CD14-positive monocyte (primary cell): ENCODE measurements at regions not wholly inside any gene's neighbourhood (a gene's known extent, or its start where the extent isn't known, plus 50 kb on each side); places are given as distances from the start of the nearest gene placed in this dataset.

ENCODE experiments used
- DNase-seq, 3 donors: peaks; one replicate each; pipeline ENCODE4 v3.0.0-alpha.2; 2011 to 2022
- H2AFZ ChIP-seq: 2 replicates; pipeline ENCODE4 v1.6.0; 2012; ENCODE audit warnings: mild to moderate bottlenecking, low read depth, low read length, inconsistent platforms; ENCODE audit not compliant: insufficient read depth, poor library complexity, severe bottlenecking
- H3K27ac ChIP-seq, 2 donors: 1 replicate in 1 of 2; 2 replicates in 1 of 2; pipeline ENCODE4 v1.5.1; 2012 to 2013; ENCODE audit warnings: low read length in 2 of 2, control low read depth in 1 of 2, inconsistent platforms in 1 of 2, low read depth in 1 of 2, mild to moderate bottlenecking in 1 of 2
- H3K27me3 ChIP-seq, 2 donors: one replicate each; pipeline versions ENCODE4 v1.6.0 to v1.6.1; 2011 to 2013; ENCODE audit warnings: low read length in 2 of 2; ENCODE audit not compliant: control insufficient read depth in 2 of 2, insufficient read depth in 2 of 2
- H3K36me3 ChIP-seq, 2 donors: replicated peaks in 1 of 2; 1 replicate in 1 of 2; 2 replicates in 1 of 2; pipeline versions ENCODE4 v1.5.1 to v1.6.1; 2012 to 2013; ENCODE audit warnings: low read length in 2 of 2, control low read depth in 1 of 2, inconsistent platforms in 1 of 2, mild to moderate bottlenecking in 1 of 2; ENCODE audit not compliant: insufficient read depth in 2 of 2, control insufficient read depth in 1 of 2
- H3K4me1 ChIP-seq, 2 donors: 1 replicate in 1 of 2; 2 replicates in 1 of 2; pipeline versions ENCODE4 v1.5.1 to v1.6.1; 2012 to 2013; ENCODE audit warnings: low read length in 2 of 2, control low read depth in 1 of 2, inconsistent platforms in 1 of 2, mild to moderate bottlenecking in 1 of 2, moderate library complexity in 1 of 2; ENCODE audit not compliant: insufficient read depth in 2 of 2, control insufficient read depth in 1 of 2
- H3K4me2 ChIP-seq: replicated peaks from 2 replicates; pipeline ENCODE3; 2012; ENCODE audit warnings: low read length, moderate library complexity, mild to moderate bottlenecking; ENCODE audit not compliant: poor library complexity, severe bottlenecking; ENCODE audit errors: extremely low read depth
- H3K4me3 ChIP-seq, 3 experiments: fragments of 200-600 bp in 1 of 3; sonication (generic) in 1 of 3; replicated peaks in 1 of 3; 1 replicate in 2 of 3; 2 replicates in 1 of 3; pipeline ENCODE4 v1.5.1; 2011 to 2013; ENCODE audit warnings: low read length in 3 of 3, mild to moderate bottlenecking in 3 of 3, control low read depth in 2 of 3, low read depth in 2 of 3, inconsistent platforms in 1 of 3, moderate library complexity in 1 of 3
- H3K79me2 ChIP-seq: 2 replicates; pipeline ENCODE4 v1.6.0; 2012; ENCODE audit warnings: mild to moderate bottlenecking, control low read depth, inconsistent platforms, low read length, moderate library complexity; ENCODE audit not compliant: insufficient read depth
- H3K9ac ChIP-seq: 2 replicates; pipeline ENCODE4 v1.6.0; 2017; ENCODE audit warnings: low read length, mild to moderate bottlenecking; ENCODE audit not compliant: insufficient read depth, poor library complexity, severe bottlenecking
- H3K9me3 ChIP-seq, 2 donors: replicated peaks in 1 of 2; 1 replicate in 1 of 2; 2 replicates in 1 of 2; pipeline versions ENCODE4 v1.5.1 to v1.6.1; 2012 to 2013; ENCODE audit warnings: low read length in 2 of 2, control low read depth in 1 of 2; ENCODE audit not compliant: control insufficient read depth in 1 of 2, insufficient read depth in 1 of 2
- H4K20me1 ChIP-seq: 2 replicates; pipeline ENCODE4 v1.6.0; 2012; ENCODE audit warnings: mild to moderate bottlenecking, low read length, control low read depth, moderate library complexity; ENCODE audit not compliant: insufficient read depth
- H3K27ac Mint-ChIP-seq, 7 donors: one replicate each; pipeline ENCODE4 v1.8.0; 2020; ENCODE audit warnings: mild to moderate bottlenecking in 7 of 7, mixed read lengths in 7 of 7, moderate library complexity in 6 of 7, inconsistent platforms in 2 of 7
- H3K27me3 Mint-ChIP-seq, 3 donors: one replicate each; pipeline ENCODE4 v1.8.0; 2021 to 2022; ENCODE audit warnings: low read depth in 3 of 3, mild to moderate bottlenecking in 3 of 3, mixed read lengths in 3 of 3, moderate library complexity in 3 of 3, inconsistent platforms in 1 of 3
- H3K36me3 Mint-ChIP-seq, 2 donors: one replicate each; pipeline ENCODE4 v1.8.0; 2020; ENCODE audit warnings: mixed read lengths in 2 of 2, inconsistent platforms in 1 of 2, mild to moderate bottlenecking in 1 of 2
- H3K4me1 Mint-ChIP-seq: one replicate; pipeline ENCODE4 v1.8.0; 2020; ENCODE audit warnings: mild to moderate bottlenecking, mixed read lengths
- H3K4me3 Mint-ChIP-seq, 2 donors: one replicate each; pipeline ENCODE4 v1.8.0; 2020; ENCODE audit warnings: mild to moderate bottlenecking in 2 of 2, mixed read lengths in 2 of 2, moderate library complexity in 1 of 2
- H3K9me3 Mint-ChIP-seq, 7 donors: one replicate each; pipeline ENCODE4 v1.8.0; 2020 to 2022; ENCODE audit warnings: mixed read lengths in 7 of 7, mild to moderate bottlenecking in 6 of 7, moderate library complexity in 6 of 7, inconsistent platforms in 2 of 7
- WGBS: methylation state at CpG from one replicate; pipeline ENCODE4 v1.1.5; 2013; ENCODE audit warnings: missing lambda C conversion rate; ENCODE audit not compliant: insufficient coverage; 5-methylcytosine and 5-hydroxymethylcytosine counted together
- intact Hi-C, 2 donors: fragments of 100-400 bp; cut with micrococcal nuclease; formaldehyde crosslinking; loops; one replicate each; pipeline versions ENCODE4 v1.15.0 to v1.15.1; 2023
- TF ChIP-seq, protein P1 (sequence below): fragments of 200-600 bp; IDR thresholded peaks from one replicate; pipeline ENCODE4 v1.8.0; 2022; ENCODE audit warnings: antibody characterized with exemption, mild to moderate bottlenecking

DNA sequence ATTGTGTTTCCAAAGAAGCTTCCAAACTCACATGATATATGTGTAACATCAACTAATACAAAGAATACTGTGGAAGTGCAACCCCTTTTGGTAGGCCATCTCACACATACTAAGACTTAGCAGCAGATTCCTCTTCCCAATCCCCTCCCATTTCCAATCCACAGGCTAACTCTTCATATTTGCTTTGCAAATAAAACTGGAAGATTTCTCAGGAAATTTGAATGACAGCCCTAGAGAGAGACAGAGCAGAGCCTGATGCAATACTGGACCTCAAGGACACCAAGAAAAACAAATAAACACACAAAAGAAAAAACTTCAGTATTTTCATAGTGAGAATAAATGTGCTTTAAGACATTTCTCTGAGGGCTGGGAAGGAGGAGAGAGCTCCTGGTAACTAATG lies 190.2 kb upstream of the BRINP3 start:
- Histone ChIP-seq H3K36me3 (no peaks in the 10 kb centered on the region), H3K9ac (no peak overlapping the region), H3K4me1 (no peaks in the 10 kb centered on the region), H3K4me2 (no peak overlapping the region), H3K79me2 (no peaks in the 10 kb centered on the region), H3K27ac (no peak overlapping the region), H2AFZ (no peak overlapping the region), H4K20me1 (no peaks in the 10 kb centered on the region), H3K27me3 (no peaks in the 10 kb centered on the region), H3K9me3 (peaks cover 5 to 17% of the 10 kb centered on the region in 2 donors), H3K4me3 (no peak overlapping the region)
- TF ChIP-seq, protein P1, sequence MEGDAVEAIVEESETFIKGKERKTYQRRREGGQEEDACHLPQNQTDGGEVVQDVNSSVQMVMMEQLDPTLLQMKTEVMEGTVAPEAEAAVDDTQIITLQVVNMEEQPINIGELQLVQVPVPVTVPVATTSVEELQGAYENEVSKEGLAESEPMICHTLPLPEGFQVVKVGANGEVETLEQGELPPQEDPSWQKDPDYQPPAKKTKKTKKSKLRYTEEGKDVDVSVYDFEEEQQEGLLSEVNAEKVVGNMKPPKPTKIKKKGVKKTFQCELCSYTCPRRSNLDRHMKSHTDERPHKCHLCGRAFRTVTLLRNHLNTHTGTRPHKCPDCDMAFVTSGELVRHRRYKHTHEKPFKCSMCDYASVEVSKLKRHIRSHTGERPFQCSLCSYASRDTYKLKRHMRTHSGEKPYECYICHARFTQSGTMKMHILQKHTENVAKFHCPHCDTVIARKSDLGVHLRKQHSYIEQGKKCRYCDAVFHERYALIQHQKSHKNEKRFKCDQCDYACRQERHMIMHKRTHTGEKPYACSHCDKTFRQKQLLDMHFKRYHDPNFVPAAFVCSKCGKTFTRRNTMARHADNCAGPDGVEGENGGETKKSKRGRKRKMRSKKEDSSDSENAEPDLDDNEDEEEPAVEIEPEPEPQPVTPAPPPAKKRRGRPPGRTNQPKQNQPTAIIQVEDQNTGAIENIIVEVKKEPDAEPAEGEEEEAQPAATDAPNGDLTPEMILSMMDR = no peak
- Mint-ChIP-seq H3K36me3 (no peaks in the 10 kb centered on the region), H3K27me3 (no peaks in the 10 kb centered on the region), H3K9me3 (peaks cover 0 to 16% (median 10%) of the 10 kb centered on the region in 7 donors), H3K4me1 (no peaks in the 10 kb centered on the region), H3K27ac (no peak overlapping the region), H3K4me3 (no peak overlapping the region)
- no peak for DNase-seq
- intact Hi-C loops = no loop called here

DNA sequence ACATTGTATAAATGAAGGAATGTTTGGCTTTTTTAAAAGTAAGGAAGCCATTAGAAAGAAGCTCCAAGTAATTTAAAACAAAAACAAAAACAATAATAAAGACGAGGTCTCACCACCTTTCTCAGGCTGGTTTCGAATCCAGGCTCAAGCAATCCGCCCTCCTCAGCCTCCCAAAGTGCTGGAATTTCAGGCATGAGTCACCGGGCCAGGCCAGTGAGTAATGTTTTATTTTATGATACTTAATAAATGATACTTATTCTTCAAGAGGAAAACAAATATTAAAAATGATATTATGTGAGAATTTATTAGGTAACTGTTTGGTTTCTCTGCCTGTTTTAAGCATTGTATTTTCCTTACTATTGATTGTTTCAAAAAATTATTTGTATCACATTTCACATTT lies 201.4 kb upstream of the BRINP3 start:
- H3K27me3 Mint-ChIP-seq = no peaks in the 10 kb centered on the region
- H3K4me3 Mint-ChIP-seq = no peak overlapping the region
- H3K9ac ChIP-seq = no peak overlapping the region
- no peaks in the 10 kb centered on the region for H3K4me1 Mint-ChIP-seq
- WGBS = no CpG with 5 or more reads among the region's 4 CpGs
- H3K4me2 ChIP-seq = no peak overlapping the region
- no peak overlapping the region for H3K27ac ChIP-seq
- H3K27me3 ChIP-seq = no peaks in the 10 kb centered on the region
- H3K4me3 ChIP-seq = no peak overlapping the region
- no peak overlapping the region for H3K27ac Mint-ChIP-seq
- H3K36me3 ChIP-seq = no peaks in the 10 kb centered on the region
- TF ChIP-seq, protein P1 = no peak
- no peak overlapping the region for H2AFZ ChIP-seq
- no peaks in the 10 kb centered on the region for H3K4me1 ChIP-seq
- intact Hi-C loops = no loop called here
- H4K20me1 ChIP-seq = no peaks in the 10 kb centered on the region
- H3K36me3 Mint-ChIP-seq = no peaks in the 10 kb centered on the region
- peaks cover 4 to 11% of the 10 kb centered on the region in 2 donors for H3K9me3 ChIP-seq
- H3K79me2 ChIP-seq = no peaks in the 10 kb centered on the region
- DNase-seq = no peak
- peaks cover 0 to 3% (median 2%) of the 10 kb centered on the region in 7 donors for H3K9me3 Mint-ChIP-seq
